B cell (primary cell): ENCODE measurements at regions not wholly inside any gene's neighbourhood (a gene's known extent, or its start where the extent isn't known, plus 50 kb on each side); places are given as distances from the start of the nearest gene placed in this dataset.

ENCODE experiments used
- CTCF ChIP-seq: fragments of 200-600 bp; IDR thresholded peaks from one replicate; pipeline ENCODE4 v1.8.0; 2022; ENCODE audit warnings: antibody characterized with exemption, mild to moderate bottlenecking
- EZH2 ChIP-seq: IDR thresholded peaks from 2 replicates; pipeline ENCODE4 v1.6.1; 2012; ENCODE audit warnings: borderline replicate concordance, low read depth, mild to moderate bottlenecking, moderate library complexity, low read length; ENCODE audit not compliant: insufficient read depth, poor library complexity, severe bottlenecking

- TF ChIP-seq CTCF (no peak), EZH2 (no peak)
These were observed 199.3 kb downstream of the TFAP2C start for GRCh38 chr20:56828402-56828801.
